OCI-LY7 (cell line): ENCODE measurements at regions not wholly inside any gene's neighbourhood (a gene's known extent, or its start where the extent isn't known, plus 50 kb on each side); places are given as distances from the start of the nearest gene placed in this dataset.
"Not testable (repeated sequence)": the region's sequence is repeated elsewhere in the genome, so short reads cannot be mapped to it uniquely, and the experiment has no call there.

Experiments used
- BruUV-seq: library from RNA; stranded (reverse); fragments of 400-500 nt; replicated peaks from 2 replicates; lab custom pipeline; 2021; lab: Mats Ljungman, UMichigan
- CTCF ChIA-PET: fragments of 300-600 bp; sonication (Branson Sonifier 250); formaldehyde crosslinking; loops from one replicate; lab custom pipeline; 2022; ENCODE audit warnings: antibody characterized with exemption; ENCODE audit not compliant: unreplicated experiment; lab: Charles Lee
- POLR2A ChIA-PET: fragments of 300-600 bp; sonication (Branson Sonifier 250); formaldehyde crosslinking; loops from one replicate; lab custom pipeline; 2022; ENCODE audit warnings: antibody characterized with exemption; lab: Charles Lee
- DNase-seq: peaks from one replicate; pipeline ENCODE4 v3.0.0-alpha.2; 2015; ENCODE audit warnings: low spot score
- H2AFZ ChIP-seq: fragments of 200-600 bp; sonication (generic), shearing (Covaris generic); 2 replicates; pipeline ENCODE4 v1.6.1; 2014; ENCODE audit warnings: mild to moderate bottlenecking, antibody characterized with exemption, low read length, moderate library complexity
- H3K27ac ChIP-seq: fragments of 200-600 bp; sonication (generic); 2 replicates; pipeline ENCODE4 v1.5.1; 2014; ENCODE audit warnings: mixed run types, low read depth, mild to moderate bottlenecking, moderate library complexity, low read length, inconsistent platforms; ENCODE audit not compliant: poor library complexity, severe bottlenecking
- H3K36me3 ChIP-seq: fragments of 200-600 bp; sonication (generic); 2 replicates; pipeline ENCODE4 v1.6.1; 2014; ENCODE audit warnings: mild to moderate bottlenecking, antibody characterized with exemption, low read length, moderate library complexity, mixed read lengths; ENCODE audit not compliant: insufficient read depth
- H3K4me1 ChIP-seq: fragments of 200-600 bp; sonication (generic); 2 replicates; pipeline ENCODE4 v1.5.1; 2014; ENCODE audit warnings: mild to moderate bottlenecking, low read length; ENCODE audit not compliant: insufficient read depth, poor library complexity, severe bottlenecking
- H3K4me2 ChIP-seq: fragments of 200-600 bp; sonication (generic); 2 replicates; pipeline ENCODE4 v1.6.1; 2014; ENCODE audit warnings: mild to moderate bottlenecking, low read length
- H3K4me3 ChIP-seq: fragments of 200-600 bp; sonication (generic); 2 replicates; pipeline ENCODE4 v1.5.1; 2014; ENCODE audit warnings: mild to moderate bottlenecking, low read depth, low read length; ENCODE audit not compliant: poor library complexity, severe bottlenecking
- H3K79me2 ChIP-seq: fragments of 200-600 bp; sonication (generic); 2 replicates; pipeline ENCODE4 v1.6.1; 2016; ENCODE audit warnings: low read depth, mild to moderate bottlenecking, low read length, moderate library complexity, mixed read lengths; ENCODE audit not compliant: insufficient read depth
- H3K9me2 ChIP-seq: fragments of 200-600 bp; sonication (generic); 2 replicates; pipeline ENCODE4 v1.6.1; 2016; ENCODE audit warnings: mild to moderate bottlenecking, low read length, mixed read lengths; ENCODE audit not compliant: insufficient read depth
- H3K9me3 ChIP-seq: fragments of 200-600 bp; sonication (generic); 2 replicates; pipeline ENCODE4 v1.6.1; 2014; ENCODE audit warnings: mild to moderate bottlenecking, mixed run types, low read length, mixed read lengths
- H4K20me1 ChIP-seq: fragments of 200-600 bp; sonication (generic); 2 replicates; pipeline ENCODE4 v1.6.1; 2014; ENCODE audit warnings: mild to moderate bottlenecking, antibody characterized with exemption, low read length, moderate library complexity, mixed read lengths; ENCODE audit not compliant: insufficient read depth
- EZH2phosphoT487 ChIP-seq: fragments of 200-600 bp; sonication (generic); IDR thresholded peaks from 2 replicates; pipeline ENCODE4 v1.6.1; 2018; ENCODE audit warnings: low read depth, borderline replicate concordance, mild to moderate bottlenecking, mixed run types, antibody characterized with exemption, low read length, moderate library complexity, mixed read lengths
- intact Hi-C: fragments of 100-400 bp; cut with micrococcal nuclease; formaldehyde crosslinking; loops from one replicate; pipeline ENCODE4 v1.10.0; 2022; ENCODE audit not compliant: unreplicated experiment
- TF ChIP-seq, protein P1 (sequence below): fragments of 200-600 bp; sonication (generic); conservative IDR thresholded peaks from 2 replicates; pipeline ENCODE4 v1.5.1; 2014; ENCODE audit warnings: mild to moderate bottlenecking, antibody characterized with exemption, low read length, moderate library complexity, mixed read lengths

DNA sequence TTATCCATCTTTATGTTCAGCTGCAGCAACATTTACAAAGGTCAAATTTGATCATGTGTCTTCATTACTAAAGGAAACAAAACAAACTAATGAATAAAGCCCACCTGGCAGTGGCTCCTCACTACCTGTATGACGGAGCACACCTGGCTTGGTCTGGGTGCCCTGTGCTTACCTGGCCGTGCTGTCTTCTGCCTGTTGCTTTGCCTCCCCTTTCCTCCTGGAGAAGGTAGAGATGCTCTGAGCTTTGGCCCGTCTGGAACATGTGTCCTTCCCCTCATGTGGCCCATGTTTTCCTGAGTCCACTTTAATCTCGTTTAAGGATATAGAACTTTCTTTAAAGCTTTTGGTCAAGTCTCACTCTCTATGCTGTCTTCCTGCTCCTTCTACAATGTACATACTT lies 1388.8 kb upstream of the DEFB115 start:
- H3K9me3 ChIP-seq, DNase-seq, H3K4me2 ChIP-seq, H3K4me1 ChIP-seq, H3K79me2 ChIP-seq, H2AFZ ChIP-seq, POLR2A ChIA-PET, H3K4me3 ChIP-seq, H4K20me1 ChIP-seq, H3K27ac ChIP-seq, H3K36me3 ChIP-seq, BruUV-seq, CTCF ChIA-PET, H3K9me2 ChIP-seq: not testable (repeated sequence)
- intact Hi-C loops, result loop anchor here (5.0 kb wide), 1 partner anchor 746 kb away; no protein-coding TSS in a partner anchor

DNA sequence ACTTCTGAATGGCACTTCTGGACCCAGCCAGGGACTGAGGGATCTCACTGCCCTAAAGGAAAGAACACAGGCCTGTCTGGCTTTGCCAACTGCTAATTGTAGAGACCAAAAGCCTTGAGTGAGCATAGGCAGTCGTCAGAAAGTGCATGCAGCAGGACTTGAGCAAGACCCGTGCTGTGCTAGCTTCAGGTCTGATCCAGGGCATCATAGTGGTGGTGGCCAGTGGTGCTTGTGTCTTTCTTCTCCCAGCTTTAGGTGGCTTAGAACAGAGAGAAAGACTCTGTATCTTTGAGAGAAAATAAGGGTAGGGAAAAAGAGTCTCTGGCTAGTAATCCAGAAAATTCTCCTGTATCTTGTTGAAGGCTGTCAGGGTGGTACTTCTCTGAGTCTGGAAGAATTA lies 1385.6 kb upstream of the DEFB115 start:
- H4K20me1 ChIP-seq, H3K4me1 ChIP-seq, BruUV-seq, H3K4me3 ChIP-seq, H3K79me2 ChIP-seq, intact Hi-C loops, H3K9me3 ChIP-seq, H3K36me3 ChIP-seq, H2AFZ ChIP-seq, H3K4me2 ChIP-seq, H3K27ac ChIP-seq, H3K9me2 ChIP-seq, DNase-seq, POLR2A ChIA-PET, CTCF ChIA-PET: not testable (repeated sequence)

- intact Hi-C loops, result no loop called here
- Histone ChIP-seq H3K27ac (no peak overlapping the region), H3K4me3 (peak overlapping the region; percentile 63), H4K20me1 (no peaks in the 10 kb centered on the region), H3K4me1 (no peaks in the 10 kb centered on the region), H3K9me3 (no peaks in the 10 kb centered on the region), H3K4me2 (no peak overlapping the region; the same call in 1 of the 2 replicates), H2AFZ (no peak overlapping the region), H3K36me3 (no peaks in the 10 kb centered on the region), H3K79me2 (no peaks in the 10 kb centered on the region), H3K9me2 (no peaks in the 10 kb centered on the region)
- ChIA-PET POLR2A (no interaction called here), CTCF (no interaction called here)
- BruUV-seq, result no TSS peak
- DNase-seq, result peak; percentile 55
- TF ChIP-seq EZH2phosphoT487, result no peak
- TF ChIP-seq, protein P1, sequence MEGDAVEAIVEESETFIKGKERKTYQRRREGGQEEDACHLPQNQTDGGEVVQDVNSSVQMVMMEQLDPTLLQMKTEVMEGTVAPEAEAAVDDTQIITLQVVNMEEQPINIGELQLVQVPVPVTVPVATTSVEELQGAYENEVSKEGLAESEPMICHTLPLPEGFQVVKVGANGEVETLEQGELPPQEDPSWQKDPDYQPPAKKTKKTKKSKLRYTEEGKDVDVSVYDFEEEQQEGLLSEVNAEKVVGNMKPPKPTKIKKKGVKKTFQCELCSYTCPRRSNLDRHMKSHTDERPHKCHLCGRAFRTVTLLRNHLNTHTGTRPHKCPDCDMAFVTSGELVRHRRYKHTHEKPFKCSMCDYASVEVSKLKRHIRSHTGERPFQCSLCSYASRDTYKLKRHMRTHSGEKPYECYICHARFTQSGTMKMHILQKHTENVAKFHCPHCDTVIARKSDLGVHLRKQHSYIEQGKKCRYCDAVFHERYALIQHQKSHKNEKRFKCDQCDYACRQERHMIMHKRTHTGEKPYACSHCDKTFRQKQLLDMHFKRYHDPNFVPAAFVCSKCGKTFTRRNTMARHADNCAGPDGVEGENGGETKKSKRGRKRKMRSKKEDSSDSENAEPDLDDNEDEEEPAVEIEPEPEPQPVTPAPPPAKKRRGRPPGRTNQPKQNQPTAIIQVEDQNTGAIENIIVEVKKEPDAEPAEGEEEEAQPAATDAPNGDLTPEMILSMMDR, result no peak
Observed at GRCh38 chr20:29873946-29874345, 1383.5 kb upstream of the DEFB115 start.

- Histone ChIP-seq H3K27ac (no peak overlapping the region), H3K9me2 (no peaks in the 10 kb centered on the region), H3K4me2 (no peak overlapping the region), H3K79me2 (no peaks in the 10 kb centered on the region), H3K9me3 (no peaks in the 10 kb centered on the region), H3K4me1 (no peaks in the 10 kb centered on the region), H4K20me1 (no peaks in the 10 kb centered on the region), H2AFZ (no peak overlapping the region), H3K36me3 (no peaks in the 10 kb centered on the region), H3K4me3 (no peak overlapping the region)
- ChIA-PET POLR2A (no interaction called here), CTCF (no interaction called here)
- no peak for DNase-seq
- intact Hi-C loops, result no loop called here
- no TSS peak for BruUV-seq
- no peak for TF ChIP-seq EZH2phosphoT487
- TF ChIP-seq, protein P1, result no peak
Observed at GRCh38 chr20:29874476-29875202, 1382.8 kb upstream of the DEFB115 start.

DNA sequence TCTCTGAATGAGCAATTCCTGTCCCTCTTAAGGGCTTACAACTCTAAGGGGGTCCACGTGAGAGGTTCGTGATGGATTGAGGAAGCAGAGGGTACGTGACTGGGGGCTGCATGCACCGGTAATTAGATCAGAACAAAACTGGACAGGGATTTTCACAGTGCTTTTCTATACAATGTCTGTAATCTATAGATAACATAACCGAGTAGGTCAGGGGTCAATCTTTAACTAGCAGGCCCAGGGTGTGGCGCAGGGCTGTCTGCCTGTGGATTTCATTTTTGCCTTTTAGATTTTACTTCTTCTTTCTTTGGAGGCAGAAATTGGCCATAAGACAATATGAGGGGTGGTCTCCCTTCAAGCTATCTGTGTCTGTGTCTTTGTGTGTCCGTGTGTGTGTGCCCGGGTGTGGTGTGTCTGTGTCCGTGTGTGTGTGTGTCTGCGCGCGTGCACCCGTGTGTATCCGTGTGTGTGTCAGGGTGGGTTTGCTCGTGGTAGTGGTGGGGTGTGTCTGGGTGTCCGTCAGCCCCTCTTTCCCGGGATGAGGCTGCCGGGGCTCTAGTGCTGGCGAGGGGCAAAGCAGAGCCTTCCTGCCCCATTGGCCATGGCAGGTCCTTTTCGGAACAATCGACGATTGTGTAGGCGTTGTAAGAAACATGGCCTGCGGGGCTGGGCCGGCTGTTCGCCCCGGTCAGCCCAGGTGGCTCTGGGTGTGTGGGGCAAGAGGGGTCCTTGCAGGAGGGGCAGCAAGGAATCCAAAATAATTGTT lies 1382.0 kb upstream of the DEFB115 start:
- H4K20me1 ChIP-seq, H3K79me2 ChIP-seq, CTCF ChIA-PET, H3K9me3 ChIP-seq, intact Hi-C loops, H3K4me2 ChIP-seq, H3K36me3 ChIP-seq, DNase-seq, H2AFZ ChIP-seq, BruUV-seq, POLR2A ChIA-PET, H3K9me2 ChIP-seq, H3K4me1 ChIP-seq, H3K27ac ChIP-seq, H3K4me3 ChIP-seq: not testable (repeated sequence)
